GM23338 (cell line): ENCODE measurements at regions not wholly inside any gene's neighbourhood (a gene's known extent, or its start where the extent isn't known, plus 50 kb on each side); places are given as distances from the start of the nearest gene placed in this dataset.

Experiments
- ATAC-seq: fragments of 200-7000 bp; cut with Tn5 transposase; 3 replicates; pipeline ENCODE4 v1.9.1; 2020
- DNase-seq: peaks from one replicate; pipeline ENCODE4 v3.0.0-alpha.2; 2015; ENCODE audit warnings: low spot score
- H2AFZ ChIP-seq: fragments of 200-600 bp; sonication (generic); 2 replicates; pipeline ENCODE4 v1.8.0; 2016; ENCODE audit warnings: antibody characterized with exemption, mild to moderate bottlenecking, moderate library complexity
- H3F3A ChIP-seq: fragments of 200-600 bp; sonication (generic); replicated peaks from 2 replicates; pipeline ENCODE4 v1.8.0; 2017; ENCODE audit warnings: antibody characterized with exemption, mixed run types, low read depth
- H3K27ac ChIP-seq: fragments of 200-600 bp; sonication (generic); 2 replicates; pipeline ENCODE4 v1.6.1; 2016; ENCODE audit warnings: low read depth
- H3K27me3 ChIP-seq: fragments of 200-600 bp; sonication (generic); 2 replicates; pipeline ENCODE4 v1.8.0; 2016; ENCODE audit warnings: mild to moderate bottlenecking, mixed run types, moderate library complexity; ENCODE audit not compliant: insufficient read depth
- H3K36me3 ChIP-seq: fragments of 200-600 bp; sonication (generic); 2 replicates; pipeline ENCODE4 v1.8.0; 2016; ENCODE audit warnings: mild to moderate bottlenecking; ENCODE audit not compliant: insufficient read depth
- H3K4me1 ChIP-seq: fragments of 200-600 bp; sonication (generic); 2 replicates; pipeline ENCODE4 v1.8.0; 2016; ENCODE audit warnings: mild to moderate bottlenecking, moderate library complexity; ENCODE audit not compliant: insufficient read depth
- H3K4me2 ChIP-seq: fragments of 200-600 bp; sonication (generic); 2 replicates; pipeline ENCODE4 v1.7.1; 2017; ENCODE audit warnings: mixed run types
- H3K4me3 ChIP-seq: fragments of 200-600 bp; sonication (generic); 2 replicates; pipeline ENCODE4 v1.6.1; 2016; ENCODE audit warnings: mixed run types
- H3K79me2 ChIP-seq: fragments of 200-600 bp; sonication (generic); replicated peaks from 2 replicates; pipeline ENCODE4 v1.8.0; 2017; ENCODE audit warnings: mild to moderate bottlenecking; ENCODE audit not compliant: insufficient read depth
- H3K9me2 ChIP-seq: fragments of 200-600 bp; sonication (generic); 2 replicates; pipeline ENCODE4 v1.8.0; 2017; ENCODE audit not compliant: insufficient read depth
- H4K20me1 ChIP-seq: fragments of 200-600 bp; sonication (generic); replicated peaks from 2 replicates; pipeline ENCODE4 v1.8.0; 2017; ENCODE audit warnings: mild to moderate bottlenecking; ENCODE audit not compliant: insufficient read depth
- H3K27ac Mint-ChIP-seq: 2 replicates; pipeline ENCODE4 v1.8.0; 2020; ENCODE audit warnings: inconsistent platforms, mild to moderate bottlenecking, moderate library complexity, mixed read lengths
- H3K27me3 Mint-ChIP-seq: 3 replicates; pipeline ENCODE4 v1.8.0; 2022; ENCODE audit warnings: low read depth, mild to moderate bottlenecking, moderate library complexity, mixed read lengths, inconsistent platforms; ENCODE audit not compliant: insufficient read depth, poor library complexity
- H3K36me3 Mint-ChIP-seq: 3 replicates; pipeline ENCODE4 v1.8.0; 2021; ENCODE audit warnings: low read depth, mild to moderate bottlenecking, inconsistent platforms, moderate library complexity, mixed read lengths
- H3K4me1 Mint-ChIP-seq: 3 replicates; pipeline ENCODE4 v1.8.0; 2020; ENCODE audit warnings: mild to moderate bottlenecking, inconsistent platforms, mixed read lengths
- H3K4me3 Mint-ChIP-seq: 3 replicates; pipeline ENCODE4 v1.8.0; 2021; ENCODE audit warnings: moderate library complexity, mild to moderate bottlenecking, inconsistent platforms, mixed read lengths
- H3K9me3 Mint-ChIP-seq: 3 replicates; pipeline ENCODE4 v1.8.0; 2020; ENCODE audit warnings: moderate library complexity, mild to moderate bottlenecking, inconsistent platforms, mixed read lengths
- CREB1 ChIP-seq: fragments of 250-450 bp; sonication (Bioruptor Pico); IDR thresholded peaks from 2 replicates; pipeline ENCODE4 v1.5.0; 2020; ENCODE audit warnings: low read depth, mild to moderate bottlenecking, moderate library complexity
- JUNB ChIP-seq: IDR thresholded peaks from one replicate; pipeline ENCODE4 v1.6.1; 2016; ENCODE audit warnings: antibody characterized with exemption; ENCODE audit not compliant: unreplicated experiment
- POLR2AphosphoS5 ChIP-seq: IDR thresholded peaks from 2 replicates; pipeline ENCODE4 v1.6.1; 2016; ENCODE audit warnings: antibody characterized with exemption, low read depth
- REST ChIP-seq: IDR thresholded peaks from one replicate; pipeline ENCODE4 v1.6.1; 2018; ENCODE audit warnings: antibody characterized with exemption; ENCODE audit not compliant: unreplicated experiment
- ZNF114 ChIP-seq: fragments of 250-450 bp; sonication (Bioruptor Pico); IDR thresholded peaks from 2 replicates; pipeline ENCODE4 v1.5.0; 2020; ENCODE audit warnings: mild to moderate bottlenecking, moderate library complexity
- ZNF462 ChIP-seq: fragments of 250-450 bp; sonication (Bioruptor Pico); IDR thresholded peaks from 2 replicates; pipeline ENCODE4 v1.5.0; 2020; ENCODE audit warnings: mild to moderate bottlenecking, moderate library complexity

- TF ChIP-seq ZNF462 (CRISPR knock-in tag) (no peak), CREB1 (no peak), POLR2AphosphoS5 (no peak)
Observed at GRCh38 chr5:174831031-174831660, 106.8 kb downstream of the MSX2 start (continued).

GRCh38 chr5:174829511-174829864 is 105.1 kb downstream of the MSX2 start:
- no peaks in the 10 kb centered on the region for H3K79me2 ChIP-seq
- ATAC-seq (no peak), DNase-seq (no peak)
- Mint-ChIP-seq H3K27me3 (peaks cover 4% of the 10 kb centered on the region), H3K4me3 (no peak overlapping the region), H3K27ac (no peak overlapping the region), H3K4me1 (no peaks in the 10 kb centered on the region), H3K36me3 (no peaks in the 10 kb centered on the region), H3K9me3 (no peaks in the 10 kb centered on the region)
- H3K4me2 ChIP-seq = no peak overlapping the region
- H3K9me2 ChIP-seq = peaks cover 27% of the 10 kb centered on the region
- no peaks in the 10 kb centered on the region for H3K4me1 ChIP-seq
- no peak overlapping the region for H3K27ac ChIP-seq
- H4K20me1 ChIP-seq = no peaks in the 10 kb centered on the region
- no peaks in the 10 kb centered on the region for H3F3A ChIP-seq
- no peaks in the 10 kb centered on the region for H3K36me3 ChIP-seq
- no peaks in the 10 kb centered on the region for H3K27me3 ChIP-seq
- no peak overlapping the region for H3K4me3 ChIP-seq
- no peak overlapping the region for H2AFZ ChIP-seq
- TF ChIP-seq JUNB = no peak
- no peak for TF ChIP-seq ZNF462 (CRISPR knock-in tag)
- TF ChIP-seq ZNF114 (CRISPR knock-in tag) = no peak
- TF ChIP-seq REST = no peak
